Vagina (tissue), 2 donors: ENCODE measurements at regions not wholly inside any gene's neighbourhood (a gene's known extent, or its start where the extent isn't known, plus 50 kb on each side); places are given as distances from the start of the nearest gene placed in this dataset.

ENCODE experiments used
- DNase-seq, 2 donors: peaks; one replicate each; pipeline ENCODE4 v3.0.0-alpha.2; 2017; ENCODE audit errors: extremely low spot score in 2 of 2
- H3K27ac ChIP-seq: fragments of 200-600 bp; sonication (generic); one replicate; pipeline ENCODE4 v1.5.1; 2019
- H3K27me3 ChIP-seq: fragments of 200-600 bp; sonication (generic); one replicate; pipeline ENCODE4 v1.5.1; 2019
- H3K36me3 ChIP-seq, 2 donors: fragments of 200-600 bp; sonication (generic); one replicate each; pipeline ENCODE4 v1.5.1; 2017 to 2019
- H3K4me1 ChIP-seq: fragments of 200-600 bp; sonication (generic); one replicate; pipeline ENCODE4 v1.5.1; 2019
- H3K4me3 ChIP-seq, 2 donors: fragments of 200-600 bp; sonication (generic); 1 replicate in 1 of 2; 2 replicates in 1 of 2; pipeline ENCODE4 v1.5.1; 2016 to 2019
- H3K9me3 ChIP-seq: fragments of 200-600 bp; sonication (generic); one replicate; pipeline ENCODE4 v1.5.1; 2019
- POLR2A ChIP-seq, 2 donors: fragments of 450-650 bp; IDR thresholded peaks; one replicate each; pipeline ENCODE4 v1.6.1; 2017; ENCODE audit warnings: antibody characterized with exemption in 2 of 2, mild to moderate bottlenecking in 2 of 2, moderate library complexity in 2 of 2
- POLR2AphosphoS5 ChIP-seq, 2 donors: sonication (generic); formaldehyde crosslinking; IDR thresholded peaks; one replicate each; pipeline ENCODE4 v1.9.0; 2017; ENCODE audit warnings: antibody characterized with exemption in 2 of 2, mild to moderate bottlenecking in 2 of 2, low read depth in 1 of 2; ENCODE audit not compliant: insufficient read depth in 1 of 2
- intact Hi-C: fragments of 100-400 bp; cut with DNase I; formaldehyde crosslinking; loops from one replicate; pipeline ENCODE4 v1.15.1; 2023
- TF ChIP-seq, protein P1 (sequence below), 3 experiments: fragments of 450-650 bp in 2 of 3; fragments of 200-600 bp in 1 of 3; sonication (generic) in 1 of 3; IDR thresholded peaks; one replicate each; pipeline ENCODE4 v1.5.1; 2017 to 2019; ENCODE audit warnings: antibody characterized with exemption in 3 of 3, mild to moderate bottlenecking in 2 of 3, moderate library complexity in 2 of 3

DNA sequence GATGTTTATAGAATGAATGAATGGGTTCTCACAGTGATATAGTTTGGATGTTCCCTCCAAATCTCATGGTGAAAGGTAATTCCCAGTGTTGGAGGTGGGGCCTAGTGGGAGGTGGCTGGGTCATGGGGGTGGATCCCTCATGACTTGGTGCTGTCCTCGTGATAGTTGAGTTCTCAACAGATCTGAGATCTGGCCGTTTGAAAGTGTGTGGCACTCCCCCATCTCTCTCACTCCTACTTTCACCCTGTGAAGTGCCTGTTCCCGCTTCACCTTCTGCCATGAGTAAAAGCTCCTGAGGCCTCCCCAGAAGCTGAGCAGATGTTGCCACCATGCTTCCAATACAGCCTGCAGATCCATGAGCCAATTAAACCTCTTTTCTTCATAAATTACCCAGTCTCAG, 170.8 kb upstream of the LINGO1 start:
- intact Hi-C loops, result no loop called here
- no peaks in the 10 kb centered on the region for H3K4me1 ChIP-seq
- TF ChIP-seq POLR2AphosphoS5 (IDR thresholded peaks at IDR 0.05; ENCODE audit: insufficient read depth in 1 of 2, low read depth in 1 of 2), result no peak
- TF ChIP-seq, protein P1, sequence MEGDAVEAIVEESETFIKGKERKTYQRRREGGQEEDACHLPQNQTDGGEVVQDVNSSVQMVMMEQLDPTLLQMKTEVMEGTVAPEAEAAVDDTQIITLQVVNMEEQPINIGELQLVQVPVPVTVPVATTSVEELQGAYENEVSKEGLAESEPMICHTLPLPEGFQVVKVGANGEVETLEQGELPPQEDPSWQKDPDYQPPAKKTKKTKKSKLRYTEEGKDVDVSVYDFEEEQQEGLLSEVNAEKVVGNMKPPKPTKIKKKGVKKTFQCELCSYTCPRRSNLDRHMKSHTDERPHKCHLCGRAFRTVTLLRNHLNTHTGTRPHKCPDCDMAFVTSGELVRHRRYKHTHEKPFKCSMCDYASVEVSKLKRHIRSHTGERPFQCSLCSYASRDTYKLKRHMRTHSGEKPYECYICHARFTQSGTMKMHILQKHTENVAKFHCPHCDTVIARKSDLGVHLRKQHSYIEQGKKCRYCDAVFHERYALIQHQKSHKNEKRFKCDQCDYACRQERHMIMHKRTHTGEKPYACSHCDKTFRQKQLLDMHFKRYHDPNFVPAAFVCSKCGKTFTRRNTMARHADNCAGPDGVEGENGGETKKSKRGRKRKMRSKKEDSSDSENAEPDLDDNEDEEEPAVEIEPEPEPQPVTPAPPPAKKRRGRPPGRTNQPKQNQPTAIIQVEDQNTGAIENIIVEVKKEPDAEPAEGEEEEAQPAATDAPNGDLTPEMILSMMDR (IDR thresholded peaks at IDR 0.05), result no peak
- TF ChIP-seq POLR2A (IDR thresholded peaks at IDR 0.05), result no peak

DNA sequence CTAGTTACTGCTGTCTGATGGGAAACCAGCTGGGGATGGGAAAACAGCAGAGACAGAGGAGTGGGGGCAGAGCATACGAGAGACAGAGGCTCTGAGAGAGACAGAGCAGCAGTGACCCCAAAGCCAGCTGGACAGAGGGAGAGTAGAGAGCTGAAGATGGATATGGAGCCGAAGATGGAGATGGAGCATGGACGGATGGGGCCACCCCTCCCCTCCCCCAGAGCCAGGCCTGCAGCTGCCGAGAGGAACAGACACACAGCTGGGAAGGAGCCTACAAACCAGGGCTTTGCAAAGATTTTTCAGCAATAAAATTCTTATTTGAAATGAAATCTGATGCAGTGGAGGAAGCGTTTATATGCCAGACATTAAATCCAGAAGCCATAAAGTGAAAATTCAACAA, 167.6 kb upstream of the LINGO1 start:
- H3K9me3 ChIP-seq, result no peaks in the 10 kb centered on the region
- TF ChIP-seq, protein P1 (IDR thresholded peaks at IDR 0.05), result no peak
- no peak for TF ChIP-seq POLR2AphosphoS5 (IDR thresholded peaks at IDR 0.05; ENCODE audit: insufficient read depth in 1 of 2, low read depth in 1 of 2)
- TF ChIP-seq POLR2A (IDR thresholded peaks at IDR 0.05), result no peak
- H3K4me3 ChIP-seq, result no peak overlapping the region
- intact Hi-C loops, result no loop called here
- no peak overlapping the region for H3K27ac ChIP-seq
- H3K4me1 ChIP-seq, result no peaks in the 10 kb centered on the region
- DNase-seq, result no peak
- no peaks in the 10 kb centered on the region for H3K36me3 ChIP-seq
- H3K27me3 ChIP-seq, result no peaks in the 10 kb centered on the region

More for the DNA sequence above, 170.8 kb upstream of the LINGO1 start:
- no peak overlapping the region for H3K4me3 ChIP-seq
- H3K9me3 ChIP-seq, result no peaks in the 10 kb centered on the region
- H3K27ac ChIP-seq, result no peak overlapping the region
- no peak for DNase-seq
- no peaks in the 10 kb centered on the region for H3K27me3 ChIP-seq
- no peaks in the 10 kb centered on the region for H3K36me3 ChIP-seq

DNA sequence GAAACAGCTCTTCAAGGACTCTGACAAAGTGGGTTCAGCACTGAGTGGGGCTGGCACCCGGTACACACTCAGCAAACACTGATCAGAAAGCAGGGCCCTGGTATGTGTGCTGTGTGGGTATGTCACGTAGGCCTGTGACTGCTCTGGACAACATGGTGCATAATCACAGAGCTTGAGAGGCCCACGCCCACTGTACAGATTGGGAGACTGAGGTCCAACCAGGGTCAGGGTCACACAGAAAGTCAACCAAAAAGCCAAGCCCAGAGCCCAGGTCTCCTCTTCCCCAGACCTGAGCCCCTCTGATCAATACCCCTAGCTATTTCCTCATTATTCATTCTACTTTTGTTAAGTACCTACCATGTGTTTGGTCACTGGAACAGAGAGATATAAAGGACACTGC, 166.1 kb upstream of the LINGO1 start:
- TF ChIP-seq POLR2AphosphoS5 (IDR thresholded peaks at IDR 0.05; ENCODE audit: insufficient read depth in 1 of 2, low read depth in 1 of 2) (no peak), POLR2A (IDR thresholded peaks at IDR 0.05) (no peak)
- TF ChIP-seq, protein P1 (IDR thresholded peaks at IDR 0.05), result no peak
- DNase-seq, result no peak
- Histone ChIP-seq H3K27ac (no peak overlapping the region), H3K4me3 (no peak overlapping the region), H3K36me3 (no peaks in the 10 kb centered on the region), H3K4me1 (no peaks in the 10 kb centered on the region), H3K27me3 (no peaks in the 10 kb centered on the region), H3K9me3 (no peaks in the 10 kb centered on the region)
- intact Hi-C loops, result no loop called here

DNA sequence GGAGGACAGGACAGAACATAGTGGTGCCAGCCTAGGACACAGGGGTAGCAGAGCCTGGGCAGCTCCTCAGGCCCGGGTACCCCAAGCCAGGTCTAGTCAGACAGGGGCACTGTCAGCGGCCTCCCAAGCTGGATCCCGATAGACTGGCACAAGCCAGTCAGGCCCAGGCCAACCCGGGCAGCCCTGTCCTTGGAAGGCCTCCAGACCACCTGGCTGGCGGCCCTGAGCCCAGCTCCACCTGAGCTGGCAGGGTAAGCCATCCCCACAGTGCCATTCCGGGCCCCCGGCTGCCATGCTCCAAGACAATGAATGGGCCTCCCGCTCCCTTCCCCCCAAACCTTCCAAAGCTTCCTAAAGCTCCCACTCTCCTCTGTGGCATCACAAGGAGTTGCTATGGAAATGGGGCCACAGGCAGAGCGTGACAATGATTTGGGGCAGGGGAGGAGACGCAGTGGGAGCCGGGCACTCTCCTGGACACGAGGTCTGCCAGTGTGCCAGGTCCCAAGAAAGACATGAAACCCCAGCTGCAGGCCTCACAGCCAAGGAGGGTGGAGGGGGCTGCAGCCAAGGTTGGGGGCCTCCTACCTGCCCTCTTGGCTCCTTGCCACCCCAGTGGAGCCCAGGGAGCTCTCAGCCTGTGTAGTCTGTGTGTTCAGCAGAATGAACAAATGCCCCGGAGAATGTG, 165.6 kb upstream of the LINGO1 start:
- Histone ChIP-seq H3K27ac (no peak overlapping the region), H3K27me3 (no peaks in the 10 kb centered on the region), H3K36me3 (no peaks in the 10 kb centered on the region), H3K4me3 (no peak overlapping the region), H3K9me3 (no peaks in the 10 kb centered on the region), H3K4me1 (no peaks in the 10 kb centered on the region)
- TF ChIP-seq POLR2A (IDR thresholded peaks at IDR 0.05) (no peak), POLR2AphosphoS5 (IDR thresholded peaks at IDR 0.05; ENCODE audit: insufficient read depth in 1 of 2, low read depth in 1 of 2) (no peak)
- TF ChIP-seq, protein P1 (IDR thresholded peaks at IDR 0.05), result no peak
- intact Hi-C loops, result no loop called here
- DNase-seq, result no peak

DNA sequence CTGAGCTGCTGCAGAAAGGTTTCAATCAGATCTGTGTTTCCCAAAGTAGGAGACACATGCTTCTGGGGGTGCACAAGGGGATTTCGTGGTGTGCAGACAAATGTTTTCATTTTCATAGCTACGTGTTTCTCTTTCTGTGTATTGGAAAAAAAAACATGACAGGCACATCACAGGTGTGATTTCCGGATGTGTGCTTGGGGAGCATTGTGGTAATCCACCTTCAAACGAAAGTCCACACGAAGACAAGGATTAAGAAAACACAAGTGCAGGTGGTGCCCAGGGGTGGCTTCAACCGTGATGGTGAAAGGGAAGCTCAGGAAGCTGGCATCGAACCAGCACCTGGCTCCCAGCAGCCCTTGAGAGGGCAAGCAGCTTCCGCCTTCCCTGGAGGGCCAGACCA, 164.6 kb upstream of the LINGO1 start:
- Histone ChIP-seq H3K36me3 (no peaks in the 10 kb centered on the region), H3K4me1 (no peaks in the 10 kb centered on the region), H3K27me3 (no peaks in the 10 kb centered on the region), H3K4me3 (no peak overlapping the region), H3K9me3 (no peaks in the 10 kb centered on the region), H3K27ac (no peak overlapping the region)
- DNase-seq, result no peak
- no peak for TF ChIP-seq POLR2AphosphoS5 (IDR thresholded peaks at IDR 0.05; ENCODE audit: insufficient read depth in 1 of 2, low read depth in 1 of 2)
- TF ChIP-seq POLR2A (IDR thresholded peaks at IDR 0.05), result no peak
- TF ChIP-seq, protein P1 (IDR thresholded peaks at IDR 0.05), result no peak
- intact Hi-C loops, result no loop called here
